Kidney epithelial cell (primary cell): ENCODE measurements at regions not wholly inside any gene's neighbourhood (a gene's known extent, or its start where the extent isn't known, plus 50 kb on each side); places are given as distances from the start of the nearest gene placed in this dataset.
A peak's percentile ranks its signal among the peaks of the same experiment; 100 is the strongest.

Experiments
- DNase-seq: peaks from one replicate; pipeline ENCODE4 v3.0.0-alpha.2; 2010; ENCODE audit warnings: low read depth
- H3K27me3 ChIP-seq: 2 replicates; pipeline ENCODE4 v1.6.0; 2011; ENCODE audit warnings: low read length; ENCODE audit not compliant: control insufficient read depth, insufficient read depth
- H3K36me3 ChIP-seq: 2 replicates; pipeline ENCODE4 v1.5.1; 2011; ENCODE audit warnings: low read length; ENCODE audit not compliant: control insufficient read depth, insufficient read depth
- H3K4me3 ChIP-seq: 2 replicates; pipeline ENCODE4 v1.5.1; 2011; ENCODE audit warnings: low read depth, mild to moderate bottlenecking, control low read depth, low read length
- CTCF ChIP-seq: IDR thresholded peaks from 2 replicates; pipeline ENCODE4 v1.5.1; 2011; ENCODE audit warnings: mild to moderate bottlenecking, moderate library complexity, low read length, control low read depth, inconsistent platforms; ENCODE audit not compliant: insufficient read depth, poor library complexity, severe bottlenecking

- Histone ChIP-seq H3K4me3 (no peak overlapping the region), H3K36me3 (no peaks in the 10 kb centered on the region), H3K27me3 (no peaks in the 10 kb centered on the region)
- DNase-seq = no peak
- peak; percentile 35 for TF ChIP-seq CTCF
Observed at GRCh38 chr10:42428534-42428933, 209.8 kb downstream of the ZNF33B start.

GRCh38 chr10:42422911-42423310 is 215.5 kb downstream of the ZNF33B start:
- DNase-seq = no peak
- TF ChIP-seq CTCF = no peak
- no peaks in the 10 kb centered on the region for H3K36me3 ChIP-seq
- no peak overlapping the region for H3K4me3 ChIP-seq
- no peaks in the 10 kb centered on the region for H3K27me3 ChIP-seq

GRCh38 chr10:42421812-42422211 is 216.6 kb downstream of the ZNF33B start:
- no peak for DNase-seq
- Histone ChIP-seq H3K27me3 (no peaks in the 10 kb centered on the region), H3K4me3 (no peak overlapping the region), H3K36me3 (no peaks in the 10 kb centered on the region)
- no peak for TF ChIP-seq CTCF

GRCh38 chr10:42419789-42420188 is 218.6 kb downstream of the ZNF33B start:
- Histone ChIP-seq H3K4me3 (no peak overlapping the region), H3K36me3 (no peaks in the 10 kb centered on the region), H3K27me3 (no peaks in the 10 kb centered on the region)
- TF ChIP-seq CTCF = no peak
- no peak for DNase-seq

GRCh38 chr10:42380926-42381547 is 257.3 kb downstream of the ZNF33B start:
- TF ChIP-seq CTCF = no peak
- Histone ChIP-seq H3K36me3 (no peaks in the 10 kb centered on the region), H3K4me3 (no peak overlapping the region), H3K27me3 (no peaks in the 10 kb centered on the region)
- no peak for DNase-seq
